ENCODE measurements at regions not wholly inside any gene's neighbourhood (a gene's known extent, or its start where the extent isn't known, plus 50 kb on each side); places are given as distances from the start of the nearest gene placed in this dataset.

DNA sequence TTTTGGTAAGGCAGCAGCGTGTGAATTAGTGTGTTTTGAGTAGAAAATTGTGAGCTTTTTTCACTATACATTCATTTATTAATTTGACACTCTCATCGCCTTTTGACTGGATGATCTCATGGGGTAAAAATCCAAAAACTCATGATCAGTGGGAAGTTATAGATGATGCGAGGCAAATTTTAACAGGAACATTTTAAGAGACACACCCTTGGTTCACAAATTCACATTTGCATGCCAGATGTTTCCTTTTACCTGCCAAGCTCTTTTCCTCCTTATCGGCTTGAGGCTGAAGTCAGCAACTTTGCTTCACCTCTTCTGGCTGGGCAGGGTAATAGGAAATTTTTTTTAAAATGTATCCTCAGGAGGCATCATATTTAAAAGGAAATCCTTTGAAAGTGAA is 318.0 kb upstream of the HS3ST1 start:
- no peak overlapping the region for H3K4me3 ChIP-seq (ENCODE audit: low read length)
- no peaks in the 10 kb centered on the region for H4K20me1 ChIP-seq (ENCODE audit: insufficient read depth, low read length)
- H3K36me3 ChIP-seq (replicated peaks; ENCODE audit: low read depth, low read length) = no peaks in the 10 kb centered on the region
- TF ChIP-seq, protein P1, sequence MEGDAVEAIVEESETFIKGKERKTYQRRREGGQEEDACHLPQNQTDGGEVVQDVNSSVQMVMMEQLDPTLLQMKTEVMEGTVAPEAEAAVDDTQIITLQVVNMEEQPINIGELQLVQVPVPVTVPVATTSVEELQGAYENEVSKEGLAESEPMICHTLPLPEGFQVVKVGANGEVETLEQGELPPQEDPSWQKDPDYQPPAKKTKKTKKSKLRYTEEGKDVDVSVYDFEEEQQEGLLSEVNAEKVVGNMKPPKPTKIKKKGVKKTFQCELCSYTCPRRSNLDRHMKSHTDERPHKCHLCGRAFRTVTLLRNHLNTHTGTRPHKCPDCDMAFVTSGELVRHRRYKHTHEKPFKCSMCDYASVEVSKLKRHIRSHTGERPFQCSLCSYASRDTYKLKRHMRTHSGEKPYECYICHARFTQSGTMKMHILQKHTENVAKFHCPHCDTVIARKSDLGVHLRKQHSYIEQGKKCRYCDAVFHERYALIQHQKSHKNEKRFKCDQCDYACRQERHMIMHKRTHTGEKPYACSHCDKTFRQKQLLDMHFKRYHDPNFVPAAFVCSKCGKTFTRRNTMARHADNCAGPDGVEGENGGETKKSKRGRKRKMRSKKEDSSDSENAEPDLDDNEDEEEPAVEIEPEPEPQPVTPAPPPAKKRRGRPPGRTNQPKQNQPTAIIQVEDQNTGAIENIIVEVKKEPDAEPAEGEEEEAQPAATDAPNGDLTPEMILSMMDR (IDR thresholded peaks at IDR 0.05; ENCODE audit: low read depth, low read length) = no peak
- TF ChIP-seq EZH2phosphoT487 (IDR thresholded peaks at IDR 0.05; ENCODE audit: low read depth) = no peak
- H3K27me3 ChIP-seq (ENCODE audit: low read depth, low read length) = no peaks in the 10 kb centered on the region
- peaks cover 8% of the 10 kb centered on the region for H3K4me1 ChIP-seq (ENCODE audit: low read length)
- no peaks in the 10 kb centered on the region for H3K9me3 ChIP-seq (ENCODE audit: insufficient read depth, low read length)
- H2AFZ ChIP-seq (ENCODE audit: low read depth, low read length) = no peak overlapping the region
- no peaks in the 10 kb centered on the region for H3K79me2 ChIP-seq (ENCODE audit: low read length)
- no peak overlapping the region for H3K9ac ChIP-seq (ENCODE audit: low read length)
- no peak overlapping the region for H3K27ac ChIP-seq (ENCODE audit: low read length)
- no peak overlapping the region for H3K4me2 ChIP-seq (ENCODE audit: low read length)

DNA sequence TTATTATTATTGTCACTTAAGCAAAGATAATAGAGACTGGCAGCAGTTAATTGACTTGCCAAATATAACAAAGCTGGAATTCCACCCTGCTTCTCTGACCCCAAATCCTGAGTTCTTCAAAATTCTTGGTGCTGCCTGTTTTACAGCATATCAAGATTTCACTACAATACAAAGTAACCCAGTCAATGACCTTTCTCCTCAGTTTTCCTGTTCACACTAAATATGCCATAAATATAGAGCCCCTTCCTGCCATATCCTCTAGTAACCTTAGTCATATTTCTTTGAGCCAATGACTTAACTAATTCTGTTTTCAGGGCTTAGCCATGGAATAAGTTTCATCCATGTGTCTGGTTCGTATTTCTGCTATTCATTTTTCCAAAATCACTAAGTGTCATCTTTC is 315.3 kb upstream of the HS3ST1 start:
- Histone ChIP-seq H3K9me3 (ENCODE audit: insufficient read depth, low read length) (no peaks in the 10 kb centered on the region), H3K4me2 (ENCODE audit: low read length) (no peak overlapping the region), H3K4me1 (ENCODE audit: low read length) (no peaks in the 10 kb centered on the region), H2AFZ (ENCODE audit: low read depth, low read length) (no peak overlapping the region), H4K20me1 (ENCODE audit: insufficient read depth, low read length) (no peaks in the 10 kb centered on the region), H3K79me2 (ENCODE audit: low read length) (no peaks in the 10 kb centered on the region), H3K4me3 (ENCODE audit: low read length) (no peak overlapping the region), H3K27me3 (ENCODE audit: low read depth, low read length) (no peaks in the 10 kb centered on the region), H3K36me3 (replicated peaks; ENCODE audit: low read depth, low read length) (no peaks in the 10 kb centered on the region), H3K9ac (ENCODE audit: low read length) (no peak overlapping the region), H3K27ac (ENCODE audit: low read length) (no peak overlapping the region)
- no peak for TF ChIP-seq EZH2phosphoT487 (IDR thresholded peaks at IDR 0.05; ENCODE audit: low read depth)
- TF ChIP-seq, protein P1 (IDR thresholded peaks at IDR 0.05; ENCODE audit: low read depth, low read length) = no peak

DNA sequence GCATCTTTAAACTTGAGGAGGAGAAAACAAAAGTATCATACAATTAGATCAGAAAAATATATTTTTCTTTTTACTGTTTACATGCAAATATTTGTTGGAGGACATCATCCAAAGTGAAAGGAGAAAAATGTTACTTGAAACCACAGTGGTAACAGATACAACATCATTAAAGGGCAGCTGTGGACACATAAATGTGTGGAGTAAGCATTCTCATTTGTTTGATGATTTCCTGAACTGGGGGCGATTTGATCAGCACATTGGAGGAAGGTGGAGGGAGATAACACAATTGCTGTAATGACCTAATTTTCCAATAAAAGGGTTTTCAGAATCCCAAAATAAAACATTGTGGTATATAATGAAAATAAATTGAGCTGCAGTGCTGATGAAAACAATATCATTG is 314.5 kb upstream of the HS3ST1 start:
- no peak for TF ChIP-seq EZH2phosphoT487 (IDR thresholded peaks at IDR 0.05; ENCODE audit: low read depth)
- TF ChIP-seq, protein P1 (IDR thresholded peaks at IDR 0.05; ENCODE audit: low read depth, low read length) = no peak
- Histone ChIP-seq H2AFZ (ENCODE audit: low read depth, low read length) (no peak overlapping the region), H3K4me3 (ENCODE audit: low read length) (no peak overlapping the region), H3K27ac (ENCODE audit: low read length) (no peak overlapping the region), H3K79me2 (ENCODE audit: low read length) (no peaks in the 10 kb centered on the region), H3K36me3 (replicated peaks; ENCODE audit: low read depth, low read length) (no peaks in the 10 kb centered on the region), H3K27me3 (ENCODE audit: low read depth, low read length) (no peaks in the 10 kb centered on the region), H3K9ac (ENCODE audit: low read length) (no peak overlapping the region), H3K4me2 (ENCODE audit: low read length) (no peak overlapping the region), H3K4me1 (ENCODE audit: low read length) (no peaks in the 10 kb centered on the region), H4K20me1 (ENCODE audit: insufficient read depth, low read length) (no peaks in the 10 kb centered on the region), H3K9me3 (ENCODE audit: insufficient read depth, low read length) (no peaks in the 10 kb centered on the region)

DNA sequence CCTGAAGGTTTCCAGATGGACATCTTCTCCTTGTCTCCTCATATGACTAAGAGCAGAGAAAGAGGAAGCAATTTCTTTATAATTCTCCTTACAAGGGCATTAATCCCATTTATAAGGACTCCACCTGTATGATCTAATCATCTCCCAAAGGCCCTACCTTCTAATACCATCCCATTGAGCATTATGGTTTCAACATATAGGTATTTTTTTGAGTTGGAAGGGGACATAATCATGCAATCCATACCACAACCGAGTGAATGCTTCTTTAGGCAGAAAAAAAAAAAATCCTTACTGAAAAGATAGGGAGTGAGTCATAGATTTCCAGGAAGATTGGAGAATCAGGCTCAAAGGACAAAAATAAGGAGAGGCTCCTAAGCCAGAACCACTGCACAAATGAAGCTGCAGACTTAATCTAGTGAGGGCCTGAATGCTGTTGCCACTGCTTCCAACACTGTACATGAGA is 312.5 kb upstream of the HS3ST1 start:
- Histone ChIP-seq H3K4me2 (ENCODE audit: low read length) (no peak overlapping the region), H3K4me1 (ENCODE audit: low read length) (no peaks in the 10 kb centered on the region), H3K9me3 (ENCODE audit: insufficient read depth, low read length) (no peaks in the 10 kb centered on the region), H3K27ac (ENCODE audit: low read length) (no peak overlapping the region), H3K79me2 (ENCODE audit: low read length) (no peaks in the 10 kb centered on the region), H2AFZ (ENCODE audit: low read depth, low read length) (no peak overlapping the region), H3K27me3 (ENCODE audit: low read depth, low read length) (no peaks in the 10 kb centered on the region), H3K36me3 (replicated peaks; ENCODE audit: low read depth, low read length) (no peaks in the 10 kb centered on the region), H3K9ac (ENCODE audit: low read length) (no peak overlapping the region), H4K20me1 (ENCODE audit: insufficient read depth, low read length) (no peaks in the 10 kb centered on the region), H3K4me3 (ENCODE audit: low read length) (no peak overlapping the region)
- TF ChIP-seq, protein P1 (IDR thresholded peaks at IDR 0.05; ENCODE audit: low read depth, low read length) = no peak
- no peak for TF ChIP-seq EZH2phosphoT487 (IDR thresholded peaks at IDR 0.05; ENCODE audit: low read depth)
